ENCODE measurements at regions not wholly inside any gene's neighbourhood (a gene's known extent, or its start where the extent isn't known, plus 50 kb on each side); places are given as distances from the start of the nearest gene placed in this dataset.

- Histone ChIP-seq H4K20me1 (ENCODE audit: control insufficient read depth, insufficient read depth, low read depth, low read length) (no peaks in the 10 kb centered on the region), H3K79me2 (ENCODE audit: control insufficient read depth, low read length) (no peaks in the 10 kb centered on the region), H3K27me3 (ENCODE audit: control insufficient read depth, low read length) (no peaks in the 10 kb centered on the region), H3K9me3 (ENCODE audit: control insufficient read depth, insufficient read depth, low read length) (no peaks in the 10 kb centered on the region), H3K4me2 (ENCODE audit: low read length) (no peak overlapping the region), H3K27ac (ENCODE audit: low read depth, low read length) (no peak overlapping the region), H3K36me3 (ENCODE audit: control insufficient read depth, low read length) (no peaks in the 10 kb centered on the region), H3K4me3 (ENCODE audit: low read length) (no peak overlapping the region), H3K4me1 (ENCODE audit: control insufficient read depth, low read length) (no peaks in the 10 kb centered on the region), H3F3A (ENCODE audit: control insufficient read depth, insufficient read depth) (no peaks in the 10 kb centered on the region), H3K9me2 (replicated peaks; ENCODE audit: control insufficient read depth, low read length) (no peaks in the 10 kb centered on the region)
- TF ChIP-seq EZH2phosphoT487 (IDR thresholded peaks at IDR 0.05; ENCODE audit: borderline replicate concordance, low read length) (no peak), CTCF (IDR thresholded peaks at IDR 0.05; ENCODE audit: low read depth, low read length, poor library complexity, severe bottlenecking) (no peak)
Measured at GRCh38 chr4:103318327-103318726, 120.2 kb upstream of the CENPE start.

GRCh38 chr4:103308248-103308561 lies 110.1 kb upstream of the CENPE start:
- Histone ChIP-seq H3K36me3 (ENCODE audit: control insufficient read depth, low read length) (no peaks in the 10 kb centered on the region), H3K27ac (ENCODE audit: low read depth, low read length) (no peak overlapping the region), H4K20me1 (ENCODE audit: control insufficient read depth, insufficient read depth, low read depth, low read length) (no peaks in the 10 kb centered on the region), H3K79me2 (ENCODE audit: control insufficient read depth, low read length) (no peaks in the 10 kb centered on the region), H3K4me1 (ENCODE audit: control insufficient read depth, low read length) (no peaks in the 10 kb centered on the region), H3K27me3 (ENCODE audit: control insufficient read depth, low read length) (no peaks in the 10 kb centered on the region), H3K9me2 (replicated peaks; ENCODE audit: control insufficient read depth, low read length) (no peaks in the 10 kb centered on the region), H3F3A (ENCODE audit: control insufficient read depth, insufficient read depth) (no peaks in the 10 kb centered on the region), H3K4me2 (ENCODE audit: low read length) (no peak overlapping the region), H3K9me3 (ENCODE audit: control insufficient read depth, insufficient read depth, low read length) (no peaks in the 10 kb centered on the region), H3K4me3 (ENCODE audit: low read length) (no peak overlapping the region)
- TF ChIP-seq EZH2phosphoT487 (IDR thresholded peaks at IDR 0.05; ENCODE audit: borderline replicate concordance, low read length) (no peak), CTCF (IDR thresholded peaks at IDR 0.05; ENCODE audit: low read depth, low read length, poor library complexity, severe bottlenecking) (no peak)

- no peaks in the 10 kb centered on the region for H3K79me2 ChIP-seq (ENCODE audit: control insufficient read depth, low read length)
- no peak overlapping the region for H3K4me2 ChIP-seq (ENCODE audit: low read length)
- H3K9me2 ChIP-seq (replicated peaks; ENCODE audit: control insufficient read depth, low read length), result no peaks in the 10 kb centered on the region
- no peak overlapping the region for H3K4me3 ChIP-seq (ENCODE audit: low read length)
- H3F3A ChIP-seq (ENCODE audit: control insufficient read depth, insufficient read depth), result no peaks in the 10 kb centered on the region
- TF ChIP-seq EZH2phosphoT487 (IDR thresholded peaks at IDR 0.05; ENCODE audit: borderline replicate concordance, low read length), result no peak
- no peak for TF ChIP-seq CTCF (IDR thresholded peaks at IDR 0.05; ENCODE audit: low read depth, low read length, poor library complexity, severe bottlenecking)
- no peaks in the 10 kb centered on the region for H4K20me1 ChIP-seq (ENCODE audit: control insufficient read depth, insufficient read depth, low read depth, low read length)
- H3K27me3 ChIP-seq (ENCODE audit: control insufficient read depth, low read length), result no peaks in the 10 kb centered on the region
- H3K9me3 ChIP-seq (ENCODE audit: control insufficient read depth, insufficient read depth, low read length), result no peaks in the 10 kb centered on the region
- H3K4me1 ChIP-seq (ENCODE audit: control insufficient read depth, low read length), result no peaks in the 10 kb centered on the region
- no peaks in the 10 kb centered on the region for H3K36me3 ChIP-seq (ENCODE audit: control insufficient read depth, low read length)
- no peak overlapping the region for H3K27ac ChIP-seq (ENCODE audit: low read depth, low read length)
Measured at GRCh38 chr4:103307453-103308247, 109.5 kb upstream of the CENPE start.

All from DOHH2 (cell line).